Epidermal melanocyte (primary cell): ENCODE measurements at regions not wholly inside any gene's neighbourhood (a gene's known extent, or its start where the extent isn't known, plus 50 kb on each side); places are given as distances from the start of the nearest gene placed in this dataset.

ENCODE experiments used
- DNase-seq: peaks from one replicate; pipeline ENCODE4 v3.0.0; 2011; ENCODE audit warnings: low spot score; ENCODE audit not compliant: insufficient read length

DNA sequence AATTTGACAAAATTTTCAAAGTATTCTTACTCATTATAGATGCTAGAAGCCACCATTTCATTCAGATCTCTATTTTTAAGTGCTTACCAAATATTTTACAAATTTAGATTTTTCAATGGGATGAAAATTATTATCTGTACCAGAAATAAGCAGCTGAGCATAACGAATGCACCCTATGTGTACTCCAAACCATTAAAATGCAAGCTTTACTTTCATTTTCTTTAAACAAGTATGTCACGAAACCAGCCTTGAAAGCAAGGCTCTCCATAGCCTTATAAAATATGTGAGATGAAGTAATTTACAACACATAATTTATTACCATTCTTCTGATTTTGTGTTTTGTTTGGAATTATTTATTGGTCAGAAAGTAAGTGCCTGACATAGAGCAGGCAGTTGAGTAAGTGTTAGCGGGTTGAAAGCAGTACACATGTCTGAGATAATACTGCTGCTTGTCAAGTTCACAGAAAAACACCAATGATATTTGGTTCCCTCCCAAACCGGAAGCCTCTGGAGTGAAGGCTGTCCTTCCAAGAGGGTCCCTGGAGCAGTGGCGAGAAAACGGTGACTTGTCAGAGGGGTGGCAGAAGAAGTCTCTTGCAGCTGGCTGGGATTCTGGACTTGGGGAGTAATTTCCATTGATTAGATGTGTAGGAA is 322.7 kb upstream of the PFKP start:
- no peak for DNase-seq

DNA sequence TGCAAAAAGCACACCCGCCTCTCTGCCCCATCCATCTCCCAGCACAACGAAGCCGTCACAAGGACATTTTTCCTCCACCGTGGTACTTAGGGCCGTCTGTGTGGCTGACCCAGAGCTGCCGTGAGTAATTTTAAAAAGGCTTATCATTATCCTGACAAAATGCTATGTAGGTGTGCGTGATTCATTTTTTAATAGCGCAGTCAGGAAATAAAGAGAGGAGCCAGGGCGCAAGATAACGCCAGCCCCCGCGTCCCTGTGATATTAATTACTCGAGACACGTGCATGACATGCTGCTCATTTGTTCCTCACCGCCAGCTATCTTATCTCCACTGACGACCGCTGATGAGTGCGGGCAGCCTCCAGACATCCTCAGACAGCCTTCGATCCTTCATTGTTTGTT is 332.7 kb upstream of the PFKP start:
- no peak for DNase-seq

DNA sequence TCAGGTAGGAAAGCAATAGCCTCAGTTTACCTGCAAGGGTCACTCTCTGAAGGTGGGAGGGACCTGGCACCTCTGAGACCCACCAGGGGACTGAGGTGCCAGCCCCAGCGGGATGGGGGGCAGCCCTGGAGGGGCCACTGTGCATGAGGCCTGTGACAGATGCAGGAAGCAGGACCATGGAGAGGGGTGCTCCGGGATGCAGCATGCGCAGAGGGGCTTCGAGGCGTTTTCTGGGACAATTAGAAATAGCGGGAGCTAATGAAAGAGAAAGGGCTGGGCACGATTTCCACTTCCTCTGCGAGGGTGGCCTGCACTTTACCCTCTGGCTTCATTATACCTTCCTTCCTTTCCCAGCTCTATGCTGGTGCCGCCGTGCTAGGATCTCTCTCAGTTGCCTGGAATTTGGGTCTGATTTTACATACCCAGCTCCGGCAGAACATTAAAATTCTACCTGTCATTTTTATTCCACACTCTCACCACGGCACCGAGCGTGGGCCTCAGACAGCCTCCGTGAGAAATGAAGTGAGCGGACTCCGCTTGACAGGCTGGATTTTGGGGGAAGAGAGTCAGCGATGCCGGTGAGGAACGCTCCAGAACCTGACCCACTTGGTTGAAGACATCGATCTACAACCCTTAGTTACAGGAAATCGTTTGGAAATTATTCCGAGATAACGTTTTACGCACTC is 333.9 kb upstream of the PFKP start:
- DNase-seq: no peak

DNA sequence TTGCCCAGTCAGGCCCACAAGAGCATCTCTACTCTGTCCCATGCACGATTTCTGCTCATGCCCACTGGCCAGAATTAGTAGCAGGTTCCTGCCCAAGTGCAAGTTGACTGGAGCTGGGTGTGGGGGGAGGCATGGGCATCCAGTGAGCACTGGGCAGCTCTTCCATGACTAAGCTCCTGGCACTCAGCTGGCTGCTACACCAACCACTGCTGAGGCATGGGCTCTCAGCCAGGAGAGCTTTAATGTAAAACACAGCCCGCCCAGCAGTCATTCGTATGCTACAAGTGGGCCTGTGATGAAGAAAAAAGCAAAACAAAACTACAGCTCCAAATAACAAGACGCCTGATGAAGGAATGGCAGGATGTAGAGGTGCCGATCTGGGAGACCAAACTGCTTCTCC is 335.4 kb upstream of the PFKP start:
- DNase-seq: no peak

DNA sequence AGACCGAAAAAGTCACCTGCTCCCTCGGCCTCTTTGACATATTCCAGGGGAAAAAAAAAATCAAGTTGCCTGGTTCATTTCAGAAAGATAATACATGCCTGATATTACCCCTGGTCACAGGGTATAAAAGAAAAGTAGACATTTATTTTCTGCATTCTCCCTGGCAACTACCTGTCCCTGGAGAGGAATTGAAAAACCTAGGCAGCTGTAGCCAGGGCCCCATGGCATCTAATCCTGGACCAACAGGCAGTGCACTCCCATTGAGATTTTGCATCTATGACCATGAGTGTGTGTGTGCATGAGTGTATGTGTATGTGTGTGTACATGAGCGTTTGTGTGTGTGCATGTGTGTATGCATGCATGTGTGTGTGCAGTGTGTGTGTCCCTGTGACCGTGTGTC is 338.2 kb upstream of the PFKP start:
- no peak for DNase-seq

DNA sequence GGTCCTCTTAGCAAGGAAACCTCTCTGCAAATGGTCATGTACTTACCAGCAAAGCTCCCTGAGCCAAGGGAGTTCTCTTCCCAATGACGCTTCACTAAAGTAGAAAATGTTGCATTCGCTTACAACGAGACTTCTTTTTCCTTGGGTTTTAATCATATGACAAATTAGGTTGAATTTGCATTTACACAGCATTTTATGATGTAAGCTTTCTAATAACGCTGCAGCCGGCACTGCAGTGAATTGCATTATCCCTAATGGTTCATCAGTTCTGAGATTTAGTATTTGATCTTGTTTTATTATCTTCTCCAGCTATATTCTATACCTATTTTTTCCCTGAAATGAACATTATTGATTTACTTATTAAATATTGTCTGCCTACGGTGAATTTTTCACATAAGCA is 339.3 kb upstream of the PFKP start:
- no peak for DNase-seq

DNA sequence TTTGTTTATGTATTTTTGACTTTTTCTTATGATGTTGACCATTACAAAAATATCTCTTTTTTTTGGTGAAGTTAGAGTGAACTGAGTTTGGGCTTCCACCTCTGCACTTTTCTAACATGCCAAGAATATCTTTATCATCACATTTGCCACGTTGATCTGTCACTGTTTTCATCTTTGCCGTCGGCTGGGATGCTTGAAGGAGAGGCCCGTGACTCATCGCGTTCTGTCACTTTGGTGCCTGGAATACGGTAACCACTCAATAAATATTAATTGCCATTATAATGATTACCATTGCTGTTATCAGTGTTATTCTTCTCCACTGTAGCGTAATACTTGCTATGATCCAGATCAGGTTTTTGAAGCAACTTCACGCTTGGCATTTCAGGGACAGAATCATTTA is 350.8 kb upstream of the PFKP start:
- DNase-seq: no peak

DNA sequence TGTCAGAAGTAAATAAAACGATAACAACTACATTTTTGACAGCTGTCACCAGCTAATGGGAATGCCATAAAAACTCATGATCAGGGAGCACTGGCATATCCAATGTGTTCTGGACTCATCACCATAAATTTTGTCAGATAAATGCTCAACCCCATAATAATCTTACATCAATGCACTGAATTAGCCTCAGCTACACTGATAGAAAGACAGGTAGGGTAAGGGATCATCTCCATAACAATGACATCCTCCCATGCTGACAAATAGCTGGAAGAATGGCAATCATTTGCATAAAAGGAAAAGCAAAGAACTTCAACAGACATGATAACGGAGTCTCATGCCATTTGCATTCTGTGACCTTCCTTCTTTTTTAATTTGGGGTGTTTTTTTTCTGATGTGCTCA is 352.8 kb upstream of the PFKP start:
- DNase-seq: no peak

DNA sequence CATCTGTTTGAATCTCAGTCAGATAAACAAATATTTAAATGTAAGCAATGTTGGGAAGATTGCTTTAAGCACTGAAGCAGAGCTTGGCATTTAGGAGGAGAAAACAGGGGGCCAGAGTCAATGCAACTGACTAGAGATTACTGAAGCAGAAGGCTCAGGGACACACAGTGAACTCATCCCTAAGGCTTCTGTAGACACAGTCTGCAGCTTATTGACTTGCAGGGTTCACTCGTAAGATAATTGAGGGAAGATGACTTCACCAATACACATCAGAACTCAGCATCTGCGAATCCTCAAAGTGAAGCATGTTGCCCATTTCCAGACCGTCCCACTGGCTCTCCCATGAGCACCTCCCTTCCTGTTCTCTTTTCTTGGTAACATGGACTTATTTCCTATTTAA is 363.4 kb upstream of the PFKP start:
- DNase-seq: no peak

DNA sequence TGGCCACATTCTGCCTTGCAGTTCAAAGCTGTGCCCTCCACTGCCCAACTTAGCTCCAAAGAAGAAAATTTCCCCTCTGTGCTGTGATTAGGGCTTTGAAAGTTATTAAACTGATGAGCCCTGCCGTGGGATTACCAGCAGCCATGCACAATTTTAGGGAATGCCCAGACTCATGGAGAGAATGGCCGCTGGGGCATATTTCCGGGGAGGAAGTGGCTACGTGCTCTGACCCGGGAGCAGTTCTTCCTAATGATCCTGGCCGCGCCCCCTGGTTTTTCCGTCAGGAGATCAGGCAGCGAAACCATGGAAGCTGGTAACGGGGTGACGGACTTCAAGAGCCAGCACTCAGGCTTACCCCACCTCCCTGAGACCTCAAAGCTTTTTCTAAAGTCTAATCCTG is 365.5 kb upstream of the PFKP start:
- DNase-seq: no peak

DNA sequence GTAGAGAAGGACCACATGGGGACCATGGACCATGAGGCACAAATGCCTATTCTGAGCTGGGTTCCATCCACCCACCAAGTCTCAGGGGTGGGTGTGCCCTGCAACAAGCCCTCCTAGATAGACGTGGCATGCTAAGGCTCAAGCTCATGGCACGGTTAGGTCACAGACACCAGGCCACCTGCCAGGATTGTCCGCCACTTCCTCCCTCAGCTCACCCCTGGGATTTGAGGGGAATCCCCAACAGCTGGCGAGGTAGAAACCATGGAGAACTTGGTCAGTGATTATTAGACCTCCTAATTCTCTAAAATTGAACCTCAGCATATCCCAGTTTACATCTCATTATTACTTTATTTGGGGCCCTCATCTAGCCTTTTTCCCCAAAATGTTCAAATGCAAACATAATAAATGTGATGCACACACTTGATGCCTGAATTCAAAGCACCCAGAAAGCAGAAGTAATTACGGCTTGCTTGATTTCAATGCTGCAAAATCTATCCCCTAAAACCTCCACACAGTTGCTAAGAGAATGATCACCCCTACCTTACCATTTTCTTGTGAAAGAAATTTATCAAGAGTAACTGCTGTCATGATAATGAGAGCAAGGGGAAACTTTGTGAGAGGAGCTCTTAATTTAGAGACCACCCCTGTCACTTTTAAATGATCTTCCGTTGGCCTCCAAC is 366.6 kb upstream of the PFKP start:
- DNase-seq: no peak

DNA sequence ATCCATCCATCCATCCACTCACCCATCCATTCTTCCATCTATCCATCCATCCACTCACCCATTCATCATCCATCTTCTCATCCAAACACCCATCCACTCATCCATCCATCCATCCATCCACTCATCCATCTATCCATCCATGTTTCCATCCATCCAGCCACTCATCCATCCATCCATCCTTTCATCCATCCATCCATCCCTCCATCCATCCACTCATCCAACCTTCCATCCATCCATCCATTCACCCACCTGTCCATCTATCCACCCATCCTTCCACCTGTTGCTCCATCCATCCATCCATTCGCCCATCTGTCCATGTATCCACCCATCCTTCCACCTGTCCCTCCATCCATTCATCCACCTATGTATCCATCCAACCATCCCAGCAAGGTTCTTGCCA is 378.4 kb upstream of the PFKP start:
- DNase-seq: no peak

DNA sequence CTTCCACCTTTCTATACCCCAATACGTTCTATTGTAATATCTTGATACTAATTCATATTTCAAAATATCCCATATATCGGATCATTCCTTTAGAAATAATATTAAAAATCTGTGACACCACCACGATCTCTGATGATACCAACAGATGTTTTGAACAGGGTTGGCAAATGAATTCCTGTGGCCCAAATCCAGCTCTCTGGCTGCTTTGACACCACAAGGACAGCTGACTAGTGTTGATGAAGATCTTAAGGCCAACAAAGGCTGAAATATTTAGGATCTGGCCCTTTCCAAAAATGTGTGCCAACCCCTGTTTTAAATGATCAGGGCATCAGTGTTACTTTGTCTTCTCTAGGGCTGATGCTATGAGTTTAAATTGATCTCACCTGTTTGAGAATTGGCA is 380.7 kb upstream of the PFKP start:
- no peak for DNase-seq

DNA sequence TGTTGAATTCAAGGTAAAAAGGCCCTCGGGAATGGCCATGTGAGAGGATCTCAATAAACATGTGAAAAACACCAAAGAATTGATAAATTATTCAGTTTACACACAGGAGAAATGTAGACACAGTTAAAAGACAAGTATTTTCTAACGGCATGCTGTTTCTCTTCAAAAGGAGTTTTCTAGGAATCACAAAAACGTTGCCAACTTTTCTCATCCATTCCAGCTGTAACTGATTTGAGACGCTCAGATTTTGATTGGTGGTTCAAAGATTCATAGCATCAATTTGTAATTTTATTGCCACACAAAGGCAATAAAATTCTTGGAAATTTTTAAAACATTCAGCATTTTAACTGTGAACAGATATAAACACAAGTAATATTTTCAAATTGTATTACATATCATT is 384.9 kb upstream of the PFKP start:
- DNase-seq: no peak

DNA sequence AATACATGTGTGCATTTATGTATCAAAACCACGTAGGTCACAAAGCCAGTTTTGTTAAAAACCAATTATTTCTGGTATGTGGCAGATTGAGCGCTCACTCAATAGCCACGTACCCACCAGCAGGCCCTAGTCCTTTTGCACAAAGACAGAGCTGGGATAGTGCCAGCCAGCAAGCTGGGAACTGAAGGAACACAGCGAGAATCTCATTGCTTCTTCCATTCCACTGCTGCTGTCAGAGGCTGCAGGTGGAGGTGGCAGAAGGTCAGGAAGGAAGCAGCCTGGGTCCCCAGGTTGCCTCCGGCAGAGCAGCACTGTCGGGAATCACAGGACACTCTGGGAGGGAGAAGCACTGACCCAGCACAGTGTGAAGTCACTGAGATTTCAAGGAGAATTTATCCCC is 385.5 kb upstream of the PFKP start:
- DNase-seq: no peak

DNA sequence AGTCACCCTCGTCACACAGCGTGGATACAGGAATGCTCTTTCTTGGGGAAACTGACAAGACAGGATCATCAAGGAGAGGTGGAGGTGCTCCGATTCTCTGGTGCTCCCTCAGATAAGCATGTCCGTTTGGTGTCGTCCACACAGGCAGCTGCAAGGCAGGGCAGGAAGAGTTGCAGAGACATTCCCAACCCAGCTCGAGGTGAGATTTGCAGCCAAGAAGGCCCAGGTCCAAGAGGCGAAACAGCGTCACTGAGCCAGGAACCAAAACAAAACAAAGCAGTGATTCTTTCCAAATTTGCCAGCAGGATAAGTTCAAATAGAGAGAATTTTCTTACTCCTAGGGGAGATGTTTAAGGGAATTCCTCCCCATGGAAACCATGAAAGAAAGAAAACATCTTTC is 386.5 kb upstream of the PFKP start:
- no peak for DNase-seq

DNA sequence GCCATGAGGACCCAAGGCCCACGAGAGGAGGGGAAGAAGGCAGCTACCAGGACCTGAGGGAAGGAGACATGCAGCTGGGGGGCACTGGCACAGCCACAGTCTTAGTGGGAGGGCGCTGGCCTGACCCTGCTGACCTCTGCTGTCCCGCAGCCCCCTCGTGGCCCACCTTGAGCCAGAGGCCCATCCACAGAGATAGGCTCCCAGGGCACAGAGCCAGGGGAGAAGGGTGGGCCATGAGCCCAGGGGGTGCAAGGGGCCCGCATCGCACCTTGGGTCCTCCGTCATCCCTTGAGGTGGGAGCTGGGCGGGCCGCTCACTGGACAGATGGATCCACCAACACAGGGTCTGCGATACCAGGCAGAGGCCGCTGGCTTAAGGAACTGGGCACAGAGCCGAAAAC is 387.7 kb upstream of the PFKP start:
- no peak for DNase-seq

DNA sequence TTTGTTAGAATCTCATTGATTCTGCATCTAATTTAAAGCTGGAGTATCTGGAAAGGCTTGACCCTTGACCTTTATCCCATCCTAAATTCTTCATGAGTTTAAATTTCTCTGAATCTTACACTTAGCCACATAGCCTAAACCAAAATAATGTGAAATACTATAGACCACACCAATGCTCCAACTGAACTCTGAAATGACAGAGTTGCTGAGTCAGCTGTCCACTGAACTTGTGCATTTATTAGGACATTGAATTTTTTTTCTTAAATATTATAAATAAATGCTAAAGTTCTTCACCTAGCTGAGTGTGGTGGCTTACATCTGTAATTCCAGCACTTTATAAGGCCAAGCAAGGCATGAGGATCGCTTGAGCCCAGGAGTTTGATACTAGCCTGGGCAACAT is 390.9 kb upstream of the PFKP start:
- no peak for DNase-seq

DNA sequence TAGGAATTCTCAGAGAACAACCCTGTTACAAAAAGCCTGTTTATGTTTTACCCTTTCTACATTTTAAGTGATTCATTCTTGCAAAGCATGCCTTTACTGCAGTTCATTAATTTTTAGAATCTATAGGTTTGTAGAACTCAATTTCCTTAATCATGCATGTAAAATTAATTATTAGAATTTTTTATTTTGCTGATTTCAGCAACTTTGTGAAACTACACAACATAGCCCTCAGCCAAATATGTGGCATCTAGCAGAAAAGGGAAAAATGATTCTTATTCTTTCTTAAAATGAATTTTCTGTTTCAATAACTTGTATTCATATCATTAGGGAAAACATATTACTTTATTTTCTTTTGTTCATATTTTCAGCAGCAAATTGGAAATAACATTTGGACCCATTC is 392.9 kb upstream of the PFKP start:
- no peak for DNase-seq

DNA sequence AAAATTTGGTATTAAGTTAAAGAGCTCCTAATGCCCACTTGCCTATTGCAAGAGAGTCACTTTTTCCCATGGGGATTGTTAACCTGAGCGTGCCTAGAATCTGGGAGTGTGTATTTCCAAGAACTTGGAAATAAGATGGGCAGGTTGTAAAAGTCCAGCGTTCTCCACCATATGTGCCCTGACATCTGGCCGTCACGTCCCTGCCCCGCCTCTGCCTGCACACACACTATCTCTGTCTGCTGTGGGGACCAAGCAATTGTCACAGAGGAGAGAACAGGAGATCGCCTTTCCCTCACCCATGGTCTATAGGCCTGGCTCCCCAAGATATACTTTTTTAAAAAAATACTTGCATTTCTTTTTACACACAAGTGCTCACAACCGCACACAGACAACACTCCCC is 396.5 kb upstream of the PFKP start:
- no peak for DNase-seq

DNA sequence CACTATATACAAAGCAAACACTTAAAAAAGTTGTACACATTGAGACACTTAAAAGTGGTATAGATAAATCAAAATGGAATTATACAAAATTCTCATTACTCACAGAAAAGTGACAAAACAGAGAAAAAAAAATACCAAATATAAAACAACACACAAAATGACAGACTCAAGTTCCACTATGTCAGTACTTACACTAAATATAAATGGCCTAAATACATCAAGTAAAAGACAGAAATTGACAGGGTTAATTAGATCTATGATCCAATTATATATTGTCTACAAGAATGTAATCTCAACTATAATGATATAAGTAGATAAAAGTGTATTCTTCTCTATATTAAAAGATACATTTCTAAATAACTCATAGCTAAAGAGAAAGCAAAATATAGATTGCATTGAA is 401.6 kb upstream of the PFKP start:
- DNase-seq: no peak

DNA sequence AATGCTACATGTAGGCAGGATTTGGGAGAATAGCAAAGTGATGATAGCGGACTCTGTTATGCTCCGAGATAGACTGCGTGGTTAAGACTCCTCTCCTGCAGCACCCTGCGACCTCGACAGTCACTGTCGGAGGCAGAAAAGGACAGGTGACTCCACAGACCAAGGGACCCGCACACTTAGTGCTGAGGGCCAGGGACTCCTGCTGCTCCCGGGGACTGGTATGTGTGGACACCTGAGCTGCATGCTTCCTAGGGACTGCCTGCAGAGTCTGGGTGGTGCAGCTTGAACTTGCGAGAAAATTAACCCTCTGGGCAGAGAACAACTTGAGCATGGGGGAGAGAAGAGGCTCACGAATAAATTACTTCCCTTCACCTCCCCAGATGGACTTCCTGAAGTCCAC is 407.1 kb upstream of the PFKP start:
- DNase-seq: no peak

DNA sequence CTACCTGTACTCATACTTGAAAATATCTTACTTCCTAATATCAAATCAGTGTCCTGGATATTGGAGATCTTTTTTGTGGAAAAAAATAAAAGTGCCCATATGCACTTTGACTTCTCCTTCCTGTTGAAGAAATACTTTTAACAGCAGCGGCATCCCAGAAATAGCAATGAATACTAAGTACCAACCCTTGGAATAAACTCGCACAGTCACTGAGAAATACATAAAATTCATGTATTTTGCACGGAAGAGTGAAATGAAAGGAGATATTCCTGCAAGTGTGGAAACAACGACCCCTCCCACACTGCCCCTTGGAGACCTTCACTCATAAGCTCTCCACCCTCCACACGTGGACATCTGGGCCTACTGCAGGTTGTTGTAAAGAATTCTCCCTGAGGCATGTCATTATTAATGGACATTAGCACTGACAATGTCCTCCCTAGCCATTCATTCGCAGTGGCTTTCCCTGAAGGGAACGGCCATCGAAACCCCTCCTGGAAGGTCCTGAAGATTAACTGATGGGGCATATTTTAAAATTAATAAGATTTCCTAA is 407.6 kb upstream of the PFKP start:
- no peak for DNase-seq
